ENCODE measurements at regions not wholly inside any gene's neighbourhood (a gene's known extent, or its start where the extent isn't known, plus 50 kb on each side); places are given as distances from the start of the nearest gene placed in this dataset.
A peak's percentile ranks its signal among the peaks of the same experiment; 100 is the strongest.

- TF ChIP-seq ZNF592 (IDR thresholded peaks at IDR 0.05) (peak; percentile 50), NRF1 (conservative IDR thresholded peaks at IDR 0.05 in 1 of 2, IDR thresholded peaks at IDR 0.05 in 1 of 2) (peak; percentile 15 to 32; a peak in 1 of 4 replicates), GTF2F1 (IDR thresholded peaks at IDR 0.05; ENCODE audit: low read depth, low read length) (no peak), BHLHE40 (IDR thresholded peaks at IDR 0.05; ENCODE audit: low read length) (peak; percentile 98), NFIC (IDR thresholded peaks at IDR 0.05) (0 out of 2 replicates have a peak, but pooled peaks have one; percentile 26), FUS (optimal IDR thresholded peaks at IDR 0.05; ENCODE audit: low read depth, low read length) (no peak), ARNT (IDR thresholded peaks at IDR 0.05) (0 out of 4 replicates have a peak, but pooled peaks of 1 of the 2 experiments have one; percentile 59), DPF2 (IDR thresholded peaks at IDR 0.05) (peak; percentile 81), ZNF263 (CRISPR knock-in tag; IDR thresholded peaks at IDR 0.05; ENCODE audit: borderline replicate concordance) (no peak), RAD21 (CRISPR knock-in tag; conservative IDR thresholded peaks at IDR 0.05 in 1 of 2, IDR thresholded peaks at IDR 0.05 in 1 of 2) (peak; percentile 17 to 20; a peak in 1 of 4 replicates), RNF2 (IDR thresholded peaks at IDR 0.05) (no peak), MEIS2 (IDR thresholded peaks at IDR 0.05; ENCODE audit: partially characterized antibody) (peak; percentile 60), MED1 (CRISPR knock-in tag; IDR thresholded peaks at IDR 0.05; ENCODE audit: borderline replicate concordance) (no peak), HLTF (IDR thresholded peaks at IDR 0.05) (no peak), KDM4B (IDR thresholded peaks at IDR 0.05; ENCODE audit: borderline replicate concordance in 2 of 2, low read depth in 1 of 2) (no peak), SIN3B (IDR thresholded peaks at IDR 0.05; ENCODE audit: low read depth) (no peak), ATF7 (IDR thresholded peaks at IDR 0.05) (peak; percentile 59; the same call in 1 of the 2 replicates), TEAD4 (IDR thresholded peaks at IDR 0.05; ENCODE audit: low read length) (peak; percentile 63), TEAD4 (CRISPR knock-in tag; IDR thresholded peaks at IDR 0.05; ENCODE audit: borderline replicate concordance) (no peak), RBM22 (IDR thresholded peaks at IDR 0.05; ENCODE audit: low read depth, low read length, poor library complexity, severe bottlenecking) (no peak), NCOA1 (IDR thresholded peaks at IDR 0.05; ENCODE audit: low read depth) (0 out of 2 replicates have a peak, but pooled peaks have one; percentile 39), ZNF444 (CRISPR knock-in tag; IDR thresholded peaks at IDR 0.05) (no peak)
- TF ChIP-seq, protein P1, sequence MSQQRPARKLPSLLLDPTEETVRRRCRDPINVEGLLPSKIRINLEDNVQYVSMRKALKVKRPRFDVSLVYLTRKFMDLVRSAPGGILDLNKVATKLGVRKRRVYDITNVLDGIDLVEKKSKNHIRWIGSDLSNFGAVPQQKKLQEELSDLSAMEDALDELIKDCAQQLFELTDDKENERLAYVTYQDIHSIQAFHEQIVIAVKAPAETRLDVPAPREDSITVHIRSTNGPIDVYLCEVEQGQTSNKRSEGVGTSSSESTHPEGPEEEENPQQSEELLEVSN (IDR thresholded peaks at IDR 0.05; ENCODE audit: borderline replicate concordance in 1 of 2, extremely low read depth in 1 of 2, insufficient read depth in 1 of 2, insufficient read length in 1 of 2, low read depth in 1 of 2, low read length in 1 of 2, poor library complexity in 1 of 2, severe bottlenecking in 1 of 2): peak in 1 of 2 experiments; percentile 51
- TF ChIP-seq, protein P2, sequence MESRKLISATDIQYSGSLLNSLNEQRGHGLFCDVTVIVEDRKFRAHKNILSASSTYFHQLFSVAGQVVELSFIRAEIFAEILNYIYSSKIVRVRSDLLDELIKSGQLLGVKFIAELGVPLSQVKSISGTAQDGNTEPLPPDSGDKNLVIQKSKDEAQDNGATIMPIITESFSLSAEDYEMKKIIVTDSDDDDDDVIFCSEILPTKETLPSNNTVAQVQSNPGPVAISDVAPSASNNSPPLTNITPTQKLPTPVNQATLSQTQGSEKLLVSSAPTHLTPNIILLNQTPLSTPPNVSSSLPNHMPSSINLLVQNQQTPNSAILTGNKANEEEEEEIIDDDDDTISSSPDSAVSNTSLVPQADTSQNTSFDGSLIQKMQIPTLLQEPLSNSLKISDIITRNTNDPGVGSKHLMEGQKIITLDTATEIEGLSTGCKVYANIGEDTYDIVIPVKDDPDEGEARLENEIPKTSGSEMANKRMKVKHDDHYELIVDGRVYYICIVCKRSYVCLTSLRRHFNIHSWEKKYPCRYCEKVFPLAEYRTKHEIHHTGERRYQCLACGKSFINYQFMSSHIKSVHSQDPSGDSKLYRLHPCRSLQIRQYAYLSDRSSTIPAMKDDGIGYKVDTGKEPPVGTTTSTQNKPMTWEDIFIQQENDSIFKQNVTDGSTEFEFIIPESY (CRISPR knock-in tag; IDR thresholded peaks at IDR 0.05): no peak
These were observed 87.0 kb upstream of the BOD1 start (continued) for GRCh38 chr5:173703466-173703865.

All from K562 (cell line).